ENCODE measurements at regions not wholly inside any gene's neighbourhood (a gene's known extent, or its start where the extent isn't known, plus 50 kb on each side); places are given as distances from the start of the nearest gene placed in this dataset.
"Not testable (repeated sequence)": the region's sequence is repeated elsewhere in the genome, so short reads cannot be mapped to it uniquely, and the experiment has no call there.

GRCh38 chr4:20193141-20193936 lies 58.4 kb upstream of the SLIT2 start:
- no peak for TF ChIP-seq CTCF (IDR thresholded peaks at IDR 0.05; ENCODE audit: borderline replicate concordance, extremely low read depth, insufficient read depth)
- intact Hi-C loops (cut with DNase I) = no loop called here
- FAIRE-seq (no peak), DNase-seq (peak in 2 of 5 donors; percentile 26 to 62)
- no peak overlapping the region for H3K4me3 ChIP-seq (ENCODE audit: low read length in 3 of 3)
- no peak overlapping the region for H3K27ac ChIP-seq (ENCODE audit: low read depth in 2 of 2, low read length in 2 of 2)
- H3K27me3 ChIP-seq (ENCODE audit: control insufficient read depth, insufficient read depth, low read length) = no peaks in the 10 kb centered on the region
- H3K4me1 ChIP-seq (ENCODE audit: control insufficient read depth in 2 of 3, insufficient read depth in 2 of 3, low read depth in 1 of 3, low read length in 3 of 3) = peaks cover 0 to 4% (median 0%) of the 10 kb centered on the region in 3 donors
- no peak overlapping the region for H3K9ac ChIP-seq (ENCODE audit: low read length in 3 of 3)
- H3K36me3 ChIP-seq (ENCODE audit: control insufficient read depth in 2 of 3, insufficient read depth in 3 of 3, low read length in 3 of 3) = no peaks in the 10 kb centered on the region
- no peaks in the 10 kb centered on the region for H3K9me3 ChIP-seq (ENCODE audit: control insufficient read depth in 2 of 3, insufficient read depth in 1 of 3, low read length in 3 of 3)

DNA sequence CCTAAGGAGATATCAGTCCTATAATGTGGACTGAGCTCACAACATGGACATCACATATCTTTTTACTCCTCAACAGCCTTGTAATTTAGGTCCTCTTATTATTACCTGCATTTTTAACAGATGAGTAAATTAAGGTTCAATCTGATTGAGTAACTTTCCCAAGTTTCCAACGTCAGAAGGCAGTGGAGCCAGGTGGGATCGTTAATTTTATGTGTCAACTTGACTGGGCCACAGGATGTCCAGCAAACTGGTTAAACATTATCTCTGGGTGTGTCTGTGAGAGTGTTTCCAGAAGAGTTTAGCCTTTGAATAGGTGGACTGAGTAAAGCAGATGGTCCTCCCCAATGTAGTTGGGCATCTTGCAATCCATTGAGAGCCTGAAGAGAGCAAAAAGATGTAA lies 59.0 kb upstream of the SLIT2 start:
- no peaks in the 10 kb centered on the region for H3K9me3 ChIP-seq (ENCODE audit: control insufficient read depth in 2 of 3, insufficient read depth in 1 of 3, low read length in 3 of 3)
- no peaks in the 10 kb centered on the region for H3K27me3 ChIP-seq (ENCODE audit: control insufficient read depth, insufficient read depth, low read length)
- intact Hi-C loops (cut with DNase I) = no loop called here
- no peak overlapping the region for H3K9ac ChIP-seq (ENCODE audit: low read length in 3 of 3)
- peaks cover 0 to 4% (median 0%) of the 10 kb centered on the region in 3 donors for H3K4me1 ChIP-seq (ENCODE audit: control insufficient read depth in 2 of 3, insufficient read depth in 2 of 3, low read depth in 1 of 3, low read length in 3 of 3)
- H3K4me3 ChIP-seq (ENCODE audit: low read length in 3 of 3) = no peak overlapping the region
- DNase-seq (no peak), FAIRE-seq (no peak)
- H3K36me3 ChIP-seq (ENCODE audit: control insufficient read depth in 2 of 3, insufficient read depth in 3 of 3, low read length in 3 of 3) = no peaks in the 10 kb centered on the region
- H3K27ac ChIP-seq (ENCODE audit: low read depth in 2 of 2, low read length in 2 of 2) = no peak overlapping the region
- no peak for TF ChIP-seq CTCF (IDR thresholded peaks at IDR 0.05; ENCODE audit: borderline replicate concordance, extremely low read depth, insufficient read depth)

DNA sequence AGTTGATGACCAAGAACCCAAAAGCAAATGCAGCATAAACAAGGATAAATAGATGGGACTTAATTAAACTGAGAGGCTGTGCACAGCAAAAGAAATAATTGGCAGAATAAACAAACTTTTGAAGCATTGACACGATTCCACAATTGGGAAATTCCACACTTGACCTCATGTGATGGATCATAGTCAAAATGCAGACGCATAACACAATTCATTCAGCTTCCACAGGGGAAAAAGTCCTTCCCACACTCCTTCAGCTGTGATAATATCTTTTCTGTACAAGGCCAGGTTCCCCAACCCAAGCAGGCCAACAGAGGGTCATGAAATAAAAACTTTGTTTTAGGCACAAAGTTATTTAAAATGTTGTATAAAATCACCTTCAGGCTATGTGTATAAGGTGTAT lies 66.6 kb upstream of the SLIT2 start:
- Histone ChIP-seq H3K9ac (ENCODE audit: low read length in 3 of 3) (no peak overlapping the region), H3K4me3 (ENCODE audit: low read length in 3 of 3) (no peak overlapping the region), H3K9me3 (ENCODE audit: control insufficient read depth in 2 of 3, insufficient read depth in 1 of 3, low read length in 3 of 3) (peaks cover 0 to 12% (median 0%) of the 10 kb centered on the region in 3 donors), H3K27me3 (ENCODE audit: control insufficient read depth, insufficient read depth, low read length) (no peaks in the 10 kb centered on the region), H3K36me3 (ENCODE audit: control insufficient read depth in 2 of 3, insufficient read depth in 3 of 3, low read length in 3 of 3) (no peaks in the 10 kb centered on the region), H3K4me1 (ENCODE audit: control insufficient read depth in 2 of 3, insufficient read depth in 2 of 3, low read depth in 1 of 3, low read length in 3 of 3) (no peaks in the 10 kb centered on the region), H3K27ac (ENCODE audit: low read depth in 2 of 2, low read length in 2 of 2) (no peak overlapping the region)
- no peak for DNase-seq
- TF ChIP-seq CTCF (IDR thresholded peaks at IDR 0.05; ENCODE audit: borderline replicate concordance, extremely low read depth, insufficient read depth) = no peak
- intact Hi-C loops (cut with DNase I) = no loop called here
- FAIRE-seq = no peak

- FAIRE-seq = not testable (repeated sequence)
Measured at GRCh38 chr4:20183131-20183530, 68.6 kb upstream of the SLIT2 start.

More at GRCh38 chr4:20183131-20183530, 68.6 kb upstream of the SLIT2 start:
- H3K4me3 ChIP-seq (ENCODE audit: low read length in 3 of 3); H3K9ac ChIP-seq (ENCODE audit: low read length in 3 of 3); H3K36me3 ChIP-seq (ENCODE audit: control insufficient read depth in 2 of 3, insufficient read depth in 3 of 3, low read length in 3 of 3); H3K27me3 ChIP-seq (ENCODE audit: control insufficient read depth, insufficient read depth, low read length); H3K4me1 ChIP-seq (ENCODE audit: control insufficient read depth in 2 of 3, insufficient read depth in 2 of 3, low read depth in 1 of 3, low read length in 3 of 3); DNase-seq; H3K27ac ChIP-seq (ENCODE audit: low read depth in 2 of 2, low read length in 2 of 2); intact Hi-C loops (cut with DNase I): not testable (repeated sequence)
- H3K9me3 ChIP-seq (ENCODE audit: control insufficient read depth in 2 of 3, insufficient read depth in 1 of 3, low read length in 3 of 3) = peaks cover 0 to 12% (median 0%) of the 10 kb centered on the region in 3 donors

Data from kidney (tissue), 13 donors.